IMR-90 (cell line): ENCODE measurements at regions not wholly inside any gene's neighbourhood (a gene's known extent, or its start where the extent isn't known, plus 50 kb on each side); places are given as distances from the start of the nearest gene placed in this dataset.

ENCODE experiments used
- ATAC-seq: fragments of 200-7000 bp; cut with Tn5 transposase; 2 replicates; pipeline ENCODE4 v1.9.1; 2020; ENCODE audit warnings: low read depth, mild to moderate bottlenecking, moderate library complexity
- BruUV-seq: library from RNA; stranded (reverse); fragments of 400-500 nt; replicated peaks from 2 replicates; lab custom pipeline; 2021; lab: Mats Ljungman, UMichigan
- CTCF ChIA-PET: fragments of 300-600 bp; formaldehyde crosslinking; extraction: SDS; loops from one replicate; lab custom pipeline; 2021; ENCODE audit warnings: antibody characterized with exemption; lab: Yijun Ruan, JAX
- POLR2A ChIA-PET: fragments of 300-600 bp; sonication (Branson Sonifier 250); formaldehyde crosslinking; loops from one replicate; lab custom pipeline; 2022; ENCODE audit warnings: antibody characterized with exemption; ENCODE audit not compliant: unreplicated experiment; lab: Charles Lee
- DNase-seq: peaks from one replicate; pipeline ENCODE4 v3.0.0; 2013
- H2AFZ ChIP-seq: replicated peaks from 2 replicates; pipeline ENCODE3; 2013; ENCODE audit warnings: low read length, mild to moderate bottlenecking; ENCODE audit not compliant: poor library complexity
- H2AK5ac ChIP-seq: 2 replicates; pipeline ENCODE4 v1.6.1; 2013; ENCODE audit warnings: low read depth, low read length, inconsistent platforms
- H2AK9ac ChIP-seq: replicated peaks from 2 replicates; pipeline ENCODE3; 2013; ENCODE audit warnings: mild to moderate bottlenecking, low read depth, low read length, moderate library complexity; ENCODE audit not compliant: poor library complexity
- H2BK120ac ChIP-seq: 2 replicates; pipeline ENCODE4 v1.6.1; 2013; ENCODE audit warnings: low read depth, low read length, inconsistent platforms
- H2BK15ac ChIP-seq: 3 replicates; pipeline ENCODE4 v1.6.1; 2013; ENCODE audit warnings: low read depth, low read length, inconsistent platforms
- H2BK20ac ChIP-seq: 2 replicates; pipeline ENCODE4 v1.6.1; 2013; ENCODE audit warnings: low read depth, mild to moderate bottlenecking, inconsistent platforms, low read length, moderate library complexity
- H2BK5ac ChIP-seq: 2 replicates; pipeline ENCODE4 v1.6.1; 2013; ENCODE audit warnings: mild to moderate bottlenecking, low read depth, low read length, inconsistent platforms; ENCODE audit not compliant: poor library complexity, severe bottlenecking
- H3K14ac ChIP-seq: replicated peaks from 2 replicates; pipeline ENCODE4 v1.6.1; 2013; ENCODE audit warnings: low read depth, low read length, inconsistent platforms
- H3K18ac ChIP-seq: 2 replicates; pipeline ENCODE4 v1.6.1; 2013; ENCODE audit warnings: low read depth, low read length, control low read depth
- H3K23ac ChIP-seq: 2 replicates; pipeline ENCODE4 v1.6.1; 2013; ENCODE audit warnings: low read depth, low read length, inconsistent platforms
- H3K27ac ChIP-seq: 2 replicates; pipeline ENCODE4 v1.5.1; 2013; ENCODE audit warnings: mild to moderate bottlenecking, control low read depth, low read length; ENCODE audit not compliant: insufficient read depth
- H3K27me3 ChIP-seq: 2 replicates; pipeline ENCODE4 v1.6.1; 2013; ENCODE audit warnings: low read length; ENCODE audit not compliant: control insufficient read depth, insufficient read depth
- H3K36me3 ChIP-seq: 2 replicates; pipeline ENCODE4 v1.6.1; 2013; ENCODE audit warnings: low read length, mixed read lengths; ENCODE audit not compliant: control insufficient read depth, insufficient read depth
- H3K4ac ChIP-seq: 2 replicates; pipeline ENCODE4 v1.6.1; 2013; ENCODE audit warnings: low read depth, low read length, inconsistent platforms
- H3K4me1 ChIP-seq: 2 replicates; pipeline ENCODE4 v1.6.1; 2013; ENCODE audit warnings: low read length, mixed read lengths; ENCODE audit not compliant: control insufficient read depth, insufficient read depth
- H3K4me2 ChIP-seq: 2 replicates; pipeline ENCODE4 v1.6.1; 2013; ENCODE audit warnings: low read depth, mild to moderate bottlenecking, control low read depth, low read length, moderate library complexity
- H3K4me3 ChIP-seq: 2 replicates; pipeline ENCODE4 v1.5.1; 2013; ENCODE audit warnings: low read depth, mild to moderate bottlenecking, control low read depth, low read length, moderate library complexity; ENCODE audit not compliant: insufficient read depth
- H3K56ac ChIP-seq: 2 replicates; pipeline ENCODE4 v1.6.1; 2013; ENCODE audit warnings: low read length, inconsistent platforms; ENCODE audit not compliant: insufficient read depth; ENCODE audit errors: extremely low read depth
- H3K79me1 ChIP-seq, 2 experiments: 2 replicates each; pipeline ENCODE4 v1.6.1; 2013; ENCODE audit warnings: low read length in 2 of 2, inconsistent platforms in 1 of 2, low read depth in 1 of 2
- H3K9ac ChIP-seq: 2 replicates; pipeline ENCODE4 v1.6.1; 2013; ENCODE audit warnings: low read depth, low read length, control low read depth
- H3K9me1 ChIP-seq: 2 replicates; pipeline ENCODE4 v1.6.1; 2013; ENCODE audit warnings: low read length, inconsistent platforms; ENCODE audit not compliant: insufficient read depth
- H3K9me3 ChIP-seq: 2 replicates; pipeline ENCODE4 v1.6.1; 2013; ENCODE audit warnings: low read length; ENCODE audit not compliant: control insufficient read depth, insufficient read depth
- H4K20me1 ChIP-seq: 2 replicates; pipeline ENCODE4 v1.6.1; 2013; ENCODE audit warnings: low read length, inconsistent platforms; ENCODE audit not compliant: insufficient read depth
- H4K5ac ChIP-seq: 2 replicates; pipeline ENCODE4 v1.6.1; 2013; ENCODE audit warnings: mild to moderate bottlenecking, low read depth, low read length, control low read depth
- H4K8ac ChIP-seq, 2 experiments: 2 replicates each; pipeline ENCODE4 v1.6.1; 2013; ENCODE audit warnings: low read depth in 2 of 2, low read length in 2 of 2, control low read depth in 1 of 2, inconsistent platforms in 1 of 2
- H4K91ac ChIP-seq: 2 replicates; pipeline ENCODE4 v1.6.1; 2013; ENCODE audit warnings: low read depth, low read length, inconsistent platforms; ENCODE audit not compliant: insufficient read depth
- BHLHE40 ChIP-seq: fragments of 150-350 bp; IDR thresholded peaks from 2 replicates; pipeline ENCODE4 v1.6.1; 2016; ENCODE audit warnings: mild to moderate bottlenecking, low read depth, low read length
- CEBPB ChIP-seq: IDR thresholded peaks from 2 replicates; pipeline ENCODE4 v1.6.1; 2012; ENCODE audit warnings: low read depth, low read length, improper control_type of control experiment
- CHD1 ChIP-seq: IDR thresholded peaks from 2 replicates; pipeline ENCODE4 v1.6.1; 2012; ENCODE audit warnings: low read depth, low read length, improper control_type of control experiment
- CTCF ChIP-seq: conservative IDR thresholded peaks from 2 replicates; pipeline ENCODE4 v1.5.1; 2012; ENCODE audit warnings: mild to moderate bottlenecking, low read depth, low read length, improper control_type of control experiment
- ELK1 ChIP-seq: fragments of 150-350 bp; IDR thresholded peaks from 2 replicates; pipeline ENCODE4 v1.6.1; 2016; ENCODE audit warnings: low read depth, mild to moderate bottlenecking, low read length, moderate library complexity, borderline replicate concordance
- FOS ChIP-seq: fragments of 150-350 bp; IDR thresholded peaks from 2 replicates; pipeline ENCODE4 v1.6.1; 2016; ENCODE audit warnings: low read depth, low read length
- MAFK ChIP-seq: IDR thresholded peaks from 2 replicates; pipeline ENCODE4 v1.6.1; 2012; ENCODE audit warnings: low read depth, low read length, improper control_type of control experiment
- MAZ ChIP-seq: IDR thresholded peaks from 2 replicates; pipeline ENCODE4 v1.6.1; 2012; ENCODE audit warnings: low read depth, mild to moderate bottlenecking, low read length, improper control_type of control experiment, moderate library complexity, borderline replicate concordance
- POLR2A ChIP-seq: IDR thresholded peaks from 2 replicates; pipeline ENCODE4 v1.6.1; 2012; ENCODE audit warnings: mild to moderate bottlenecking, low read depth, low read length
- RAD21 ChIP-seq: IDR thresholded peaks from 2 replicates; pipeline ENCODE4 v1.6.1; 2012; ENCODE audit warnings: low read length, improper control_type of control experiment
- RCOR1 ChIP-seq: IDR thresholded peaks from 2 replicates; pipeline ENCODE4 v1.6.1; 2012; ENCODE audit warnings: mild to moderate bottlenecking, low read length, improper control_type of control experiment; ENCODE audit not compliant: insufficient replicate concordance
- RFX5 ChIP-seq: IDR thresholded peaks from 2 replicates; pipeline ENCODE4 v1.8.0; 2012; ENCODE audit warnings: low read depth, mild to moderate bottlenecking, low read length, moderate library complexity
- SMC3 ChIP-seq: fragments of 150-350 bp; IDR thresholded peaks from 2 replicates; pipeline ENCODE4 v1.6.1; 2016; ENCODE audit warnings: low read depth, mild to moderate bottlenecking, antibody characterized with exemption, low read length, moderate library complexity
- dilution Hi-C: fragments of 300-500 bp; cut with HindIII; formaldehyde crosslinking; loops from one replicate; pipeline ENCODE4 v1.14.3; 2018; ENCODE audit warnings: low sequenced_read_pairs; ENCODE audit not compliant: unreplicated experiment
- in situ Hi-C: fragments of 300-500 bp; cut with MboI; formaldehyde crosslinking; loops from 3 replicates; pipeline ENCODE4 v1.14.3; 2019; ENCODE audit warnings: low sequenced_read_pairs, inconsistent platforms, mixed read lengths
- intact Hi-C: fragments of 100-400 bp; cut with micrococcal nuclease; formaldehyde crosslinking; loops from 2 replicates; pipeline ENCODE4 v1.10.0; 2022
- TF ChIP-seq, protein P1 (sequence below): fragments of 150-350 bp; IDR thresholded peaks from 2 replicates; pipeline ENCODE4 v1.6.1; 2017; ENCODE audit warnings: mild to moderate bottlenecking, antibody characterized with exemption, low read length, low read depth

DNA sequence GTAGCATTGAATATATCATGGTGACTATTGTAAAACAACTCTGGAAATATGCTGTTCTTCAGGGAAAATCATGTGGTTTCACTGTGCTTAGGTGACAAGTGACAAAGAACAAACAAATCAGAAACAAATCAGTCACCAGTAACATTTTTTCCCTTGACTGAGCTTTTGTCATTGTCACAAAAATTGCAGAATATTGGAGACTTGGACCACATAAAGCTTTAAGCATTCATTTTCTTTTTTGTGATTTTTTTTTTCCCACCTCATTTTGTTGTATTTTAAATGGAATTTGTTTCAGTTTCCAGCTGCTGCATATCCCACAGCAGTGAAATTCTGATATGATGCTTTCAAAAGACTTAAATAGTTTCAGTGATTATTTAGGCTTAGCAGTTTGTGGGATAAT, 1088.4 kb downstream of the OTOL1 start:
- H3K4me2 ChIP-seq = no peak overlapping the region
- no peak overlapping the region for H2AK5ac ChIP-seq
- H3K4me3 ChIP-seq = no peak overlapping the region
- CTCF ChIA-PET = no interaction called here
- no peak overlapping the region for H3K4ac ChIP-seq
- H2AFZ ChIP-seq = no peak overlapping the region
- no peaks in the 10 kb centered on the region for H3K79me1 ChIP-seq
- in situ Hi-C loops = no loop called here
- H3K4me1 ChIP-seq = no peaks in the 10 kb centered on the region
- intact Hi-C loops = no loop called here
- no peak overlapping the region for H2AK9ac ChIP-seq
- no peak overlapping the region for H3K9ac ChIP-seq
- no peaks in the 10 kb centered on the region for H3K9me1 ChIP-seq
- H3K9me3 ChIP-seq = no peaks in the 10 kb centered on the region
- no peak overlapping the region for H4K91ac ChIP-seq
- TF ChIP-seq, protein P1, sequence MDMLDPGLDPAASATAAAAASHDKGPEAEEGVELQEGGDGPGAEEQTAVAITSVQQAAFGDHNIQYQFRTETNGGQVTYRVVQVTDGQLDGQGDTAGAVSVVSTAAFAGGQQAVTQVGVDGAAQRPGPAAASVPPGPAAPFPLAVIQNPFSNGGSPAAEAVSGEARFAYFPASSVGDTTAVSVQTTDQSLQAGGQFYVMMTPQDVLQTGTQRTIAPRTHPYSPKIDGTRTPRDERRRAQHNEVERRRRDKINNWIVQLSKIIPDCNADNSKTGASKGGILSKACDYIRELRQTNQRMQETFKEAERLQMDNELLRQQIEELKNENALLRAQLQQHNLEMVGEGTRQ = no peak
- no peak for TF ChIP-seq FOS
- TF ChIP-seq SMC3 = no peak
- no peak for TF ChIP-seq CTCF
- no peak for TF ChIP-seq RFX5
- no peak for TF ChIP-seq BHLHE40
- TF ChIP-seq RAD21 = no peak
- TF ChIP-seq MAFK = no peak
- TF ChIP-seq MAZ = no peak
- no peak for TF ChIP-seq ELK1
- no peak for TF ChIP-seq RCOR1
- no peak for TF ChIP-seq CHD1
- no peak for TF ChIP-seq POLR2A
- TF ChIP-seq CEBPB = no peak
- no peak overlapping the region for H4K5ac ChIP-seq
- no peak overlapping the region for H3K18ac ChIP-seq
- H3K56ac ChIP-seq = no peak overlapping the region
- no peak overlapping the region for H3K23ac ChIP-seq
- no peak overlapping the region for H2BK120ac ChIP-seq
- no TSS peak for BruUV-seq
- H2BK20ac ChIP-seq = no peak overlapping the region
- no peak overlapping the region for H4K8ac ChIP-seq
- no peaks in the 10 kb centered on the region for H3K36me3 ChIP-seq
- POLR2A ChIA-PET = no interaction called here
- H3K14ac ChIP-seq = no peak overlapping the region
- no peaks in the 10 kb centered on the region for H4K20me1 ChIP-seq
- DNase-seq (no peak), ATAC-seq (no peak)
- no peak overlapping the region for H2BK5ac ChIP-seq
- no peak overlapping the region for H2BK15ac ChIP-seq
- dilution Hi-C loops = no loop called here
- H3K27me3 ChIP-seq = no peaks in the 10 kb centered on the region
- H3K27ac ChIP-seq = no peak overlapping the region
